GM12878 (cell line): ENCODE measurements at regions not wholly inside any gene's neighbourhood (a gene's known extent, or its start where the extent isn't known, plus 50 kb on each side); places are given as distances from the start of the nearest gene placed in this dataset.

Experiments used
- ATF7 ChIP-seq: fragments of 450-650 bp; IDR thresholded peaks from 2 replicates; pipeline ENCODE4 v1.6.1; 2016; ENCODE audit warnings: low read depth, mild to moderate bottlenecking
- BCL11A ChIP-seq: IDR thresholded peaks from 2 replicates; pipeline ENCODE4 v1.6.1; 2011; ENCODE audit warnings: low read depth, low read length
- BHLHE40 ChIP-seq, 2 experiments: fragments of 450-650 bp in 1 of 2; IDR thresholded peaks; 2 replicates each; pipeline ENCODE4 v1.6.1; 2011 to 2017; ENCODE audit warnings: low read depth in 2 of 2, borderline replicate concordance in 1 of 2, improper control_type of control experiment in 1 of 2, low read length in 1 of 2, mild to moderate bottlenecking in 1 of 2
- CBX5 ChIP-seq: sonication (generic); IDR thresholded peaks from 2 replicates; pipeline ENCODE4 v1.6.1; 2016; ENCODE audit warnings: low read depth, moderate library complexity, mild to moderate bottlenecking, inconsistent platforms
- CREB1 ChIP-seq: IDR thresholded peaks from 2 replicates; pipeline ENCODE4 v1.6.1; 2012; ENCODE audit warnings: low read depth, mild to moderate bottlenecking, inconsistent platforms
- CREM ChIP-seq: IDR thresholded peaks from 2 replicates; pipeline ENCODE4 v1.6.1; 2014; ENCODE audit warnings: antibody characterized with exemption, low read depth
- EZH2 ChIP-seq: IDR thresholded peaks from 2 replicates; pipeline ENCODE4 v1.6.1; 2012; ENCODE audit warnings: low read depth, mild to moderate bottlenecking, control low read depth, inconsistent platforms, low read length, borderline replicate concordance; ENCODE audit not compliant: control insufficient read depth
- GABPA ChIP-seq: IDR thresholded peaks from 2 replicates; pipeline ENCODE4 v1.6.1; 2014; ENCODE audit warnings: antibody characterized with exemption, low read depth, mild to moderate bottlenecking, inconsistent platforms
- HCFC1 ChIP-seq: fragments of 150-350 bp; IDR thresholded peaks from 2 replicates; pipeline ENCODE4 v1.6.1; 2014; ENCODE audit warnings: low read length
- IKZF1 ChIP-seq: fragments of 450-650 bp; conservative IDR thresholded peaks from 2 replicates; pipeline ENCODE4 v1.6.1; 2017; ENCODE audit warnings: antibody characterized with exemption, mild to moderate bottlenecking
- IRF4 ChIP-seq: IDR thresholded peaks from 2 replicates; pipeline ENCODE4 v1.6.1; 2011; ENCODE audit warnings: low read depth, low read length
- MTA3 ChIP-seq: IDR thresholded peaks from 2 replicates; pipeline ENCODE4 v1.6.1; 2012; ENCODE audit warnings: low read length, inconsistent platforms, borderline replicate concordance
- PAX8 ChIP-seq: fragments of 450-650 bp; IDR thresholded peaks from 2 replicates; pipeline ENCODE4 v1.6.1; 2017; ENCODE audit warnings: mild to moderate bottlenecking, moderate library complexity
- PML ChIP-seq: IDR thresholded peaks from 2 replicates; pipeline ENCODE4 v1.6.1; 2012; ENCODE audit warnings: low read length, inconsistent platforms
- RAD21 ChIP-seq: IDR thresholded peaks from 2 replicates; pipeline ENCODE4 v1.6.1; 2011; ENCODE audit warnings: mild to moderate bottlenecking, low read depth, low read length, moderate library complexity; ENCODE audit not compliant: insufficient read depth
- RUNX3 ChIP-seq: IDR thresholded peaks from 2 replicates; pipeline ENCODE4 v1.6.1; 2012; ENCODE audit warnings: low read length, inconsistent platforms
- WRNIP1 ChIP-seq: IDR thresholded peaks from 2 replicates; pipeline ENCODE4 v1.6.1; 2011; ENCODE audit warnings: low read depth, low read length, improper control_type of control experiment, borderline replicate concordance
- ZNF217 ChIP-seq: fragments of 450-650 bp; IDR thresholded peaks from 2 replicates; pipeline ENCODE4 v1.6.1; 2017; ENCODE audit warnings: antibody characterized with exemption, mild to moderate bottlenecking
- TF ChIP-seq, protein P1 (sequence below): fragments of 450-650 bp; IDR thresholded peaks from 2 replicates; pipeline ENCODE4 v1.6.1; 2017; ENCODE audit warnings: low read depth, mild to moderate bottlenecking, moderate library complexity
- TF ChIP-seq, protein P2 (sequence below), 3 experiments: IDR thresholded peaks in 2 of 3; conservative IDR thresholded peaks in 1 of 3; 2 replicates each; pipeline ENCODE4 v1.5.1; 2011; ENCODE audit warnings: low read depth in 3 of 3, low read length in 3 of 3, mild to moderate bottlenecking in 3 of 3, control low read depth in 2 of 3, moderate library complexity in 2 of 3, inconsistent platforms in 1 of 3, mixed read lengths in 1 of 3; ENCODE audit not compliant: control insufficient read depth in 2 of 3, insufficient read depth in 1 of 3; ENCODE audit errors: extremely low read depth in 1 of 3
- TF ChIP-seq, protein P3 (sequence below): fragments of 450-650 bp; conservative IDR thresholded peaks from 2 replicates; pipeline ENCODE4 v1.6.1; 2017; ENCODE audit warnings: mild to moderate bottlenecking, moderate library complexity
- TF ChIP-seq, protein P4 (sequence below): fragments of 450-650 bp; IDR thresholded peaks from 2 replicates; pipeline ENCODE4 v1.6.1; 2016; ENCODE audit warnings: mild to moderate bottlenecking
- TF ChIP-seq, protein P5 (sequence below): fragments of 450-650 bp; IDR thresholded peaks from 2 replicates; pipeline ENCODE4 v1.6.1; 2016; ENCODE audit warnings: mild to moderate bottlenecking

DNA sequence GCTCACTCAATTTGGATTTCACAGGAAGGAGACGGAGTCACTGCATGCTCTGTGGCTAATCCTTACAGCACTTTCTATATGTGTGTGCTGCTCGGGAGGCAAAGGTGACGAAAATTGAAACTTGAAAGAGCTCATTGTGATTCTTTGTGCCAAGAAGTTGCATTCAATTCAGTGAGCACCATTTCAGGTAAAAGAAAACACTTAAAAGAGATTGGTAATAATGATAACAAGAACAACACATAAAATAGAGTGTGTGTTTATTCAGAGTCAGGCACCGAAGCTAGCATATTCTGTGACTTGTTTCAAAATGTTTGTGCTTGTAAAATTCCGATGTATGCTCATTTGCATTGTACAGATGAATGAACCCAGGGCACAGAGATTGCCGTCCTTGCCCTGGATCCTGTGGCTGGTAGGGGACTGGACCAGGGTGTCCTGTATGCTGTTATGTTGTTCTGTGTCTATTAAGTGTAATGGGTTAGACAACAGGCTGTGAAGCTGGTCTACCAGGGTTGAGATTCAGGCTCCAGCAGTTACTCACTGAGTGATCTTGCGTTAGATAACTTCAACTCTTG lies 193.3 kb upstream of the PROK2 start (continued):
- TF ChIP-seq, protein P1, sequence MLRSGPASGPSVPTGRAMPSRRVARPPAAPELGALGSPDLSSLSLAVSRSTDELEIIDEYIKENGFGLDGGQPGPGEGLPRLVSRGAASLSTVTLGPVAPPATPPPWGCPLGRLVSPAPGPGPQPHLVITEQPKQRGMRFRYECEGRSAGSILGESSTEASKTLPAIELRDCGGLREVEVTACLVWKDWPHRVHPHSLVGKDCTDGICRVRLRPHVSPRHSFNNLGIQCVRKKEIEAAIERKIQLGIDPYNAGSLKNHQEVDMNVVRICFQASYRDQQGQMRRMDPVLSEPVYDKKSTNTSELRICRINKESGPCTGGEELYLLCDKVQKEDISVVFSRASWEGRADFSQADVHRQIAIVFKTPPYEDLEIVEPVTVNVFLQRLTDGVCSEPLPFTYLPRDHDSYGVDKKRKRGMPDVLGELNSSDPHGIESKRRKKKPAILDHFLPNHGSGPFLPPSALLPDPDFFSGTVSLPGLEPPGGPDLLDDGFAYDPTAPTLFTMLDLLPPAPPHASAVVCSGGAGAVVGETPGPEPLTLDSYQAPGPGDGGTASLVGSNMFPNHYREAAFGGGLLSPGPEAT = peak; percentile 65; the same call in 1 of the 2 replicates
- TF ChIP-seq CREB1 (peak; percentile 68; the same call in 1 of the 2 replicates), ZNF217 (peak; percentile 59), PAX8 (no peak), MTA3 (peak; percentile 77), WRNIP1 (no peak), ATF7 (peak; percentile 72), RAD21 (0 out of 2 replicates have a peak, but pooled peaks have one; percentile 12), IKZF1 (peak; percentile 73), BCL11A (peak; percentile 61; the same call in 1 of the 2 replicates), EZH2 (no peak), BHLHE40 (IDR thresholded peaks at IDR 0.05; ENCODE audit: borderline replicate concordance in 1 of 2, low read depth in 2 of 2, low read length in 1 of 2) (peak; percentile 16 to 47; a peak in 2 of 4 replicates), HCFC1 (no peak), CBX5 (peak; percentile 26; the same call in 1 of the 2 replicates), GABPA (peak; percentile 38; the same call in 1 of the 2 replicates), CREM (peak; percentile 64; the same call in 1 of the 2 replicates), RUNX3 (peak; percentile 82), PML (peak; percentile 21; the same call in 1 of the 2 replicates), IRF4 (peak; percentile 47; the same call in 1 of the 2 replicates)
- TF ChIP-seq, protein P2, sequence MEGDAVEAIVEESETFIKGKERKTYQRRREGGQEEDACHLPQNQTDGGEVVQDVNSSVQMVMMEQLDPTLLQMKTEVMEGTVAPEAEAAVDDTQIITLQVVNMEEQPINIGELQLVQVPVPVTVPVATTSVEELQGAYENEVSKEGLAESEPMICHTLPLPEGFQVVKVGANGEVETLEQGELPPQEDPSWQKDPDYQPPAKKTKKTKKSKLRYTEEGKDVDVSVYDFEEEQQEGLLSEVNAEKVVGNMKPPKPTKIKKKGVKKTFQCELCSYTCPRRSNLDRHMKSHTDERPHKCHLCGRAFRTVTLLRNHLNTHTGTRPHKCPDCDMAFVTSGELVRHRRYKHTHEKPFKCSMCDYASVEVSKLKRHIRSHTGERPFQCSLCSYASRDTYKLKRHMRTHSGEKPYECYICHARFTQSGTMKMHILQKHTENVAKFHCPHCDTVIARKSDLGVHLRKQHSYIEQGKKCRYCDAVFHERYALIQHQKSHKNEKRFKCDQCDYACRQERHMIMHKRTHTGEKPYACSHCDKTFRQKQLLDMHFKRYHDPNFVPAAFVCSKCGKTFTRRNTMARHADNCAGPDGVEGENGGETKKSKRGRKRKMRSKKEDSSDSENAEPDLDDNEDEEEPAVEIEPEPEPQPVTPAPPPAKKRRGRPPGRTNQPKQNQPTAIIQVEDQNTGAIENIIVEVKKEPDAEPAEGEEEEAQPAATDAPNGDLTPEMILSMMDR (IDR thresholded peaks at IDR 0.05 in 2 of 3, conservative IDR thresholded peaks at IDR 0.05 in 1 of 3; ENCODE audit: control insufficient read depth in 2 of 3, extremely low read depth in 1 of 3, insufficient read depth in 1 of 3, low read depth in 3 of 3, low read length in 3 of 3) = no peak
- TF ChIP-seq, protein P3, sequence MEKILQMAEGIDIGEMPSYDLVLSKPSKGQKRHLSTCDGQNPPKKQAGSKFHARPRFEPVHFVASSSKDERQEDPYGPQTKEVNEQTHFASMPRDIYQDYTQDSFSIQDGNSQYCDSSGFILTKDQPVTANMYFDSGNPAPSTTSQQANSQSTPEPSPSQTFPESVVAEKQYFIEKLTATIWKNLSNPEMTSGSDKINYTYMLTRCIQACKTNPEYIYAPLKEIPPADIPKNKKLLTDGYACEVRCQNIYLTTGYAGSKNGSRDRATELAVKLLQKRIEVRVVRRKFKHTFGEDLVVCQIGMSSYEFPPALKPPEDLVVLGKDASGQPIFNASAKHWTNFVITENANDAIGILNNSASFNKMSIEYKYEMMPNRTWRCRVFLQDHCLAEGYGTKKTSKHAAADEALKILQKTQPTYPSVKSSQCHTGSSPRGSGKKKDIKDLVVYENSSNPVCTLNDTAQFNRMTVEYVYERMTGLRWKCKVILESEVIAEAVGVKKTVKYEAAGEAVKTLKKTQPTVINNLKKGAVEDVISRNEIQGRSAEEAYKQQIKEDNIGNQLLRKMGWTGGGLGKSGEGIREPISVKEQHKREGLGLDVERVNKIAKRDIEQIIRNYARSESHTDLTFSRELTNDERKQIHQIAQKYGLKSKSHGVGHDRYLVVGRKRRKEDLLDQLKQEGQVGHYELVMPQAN = no peak
- TF ChIP-seq, protein P4, sequence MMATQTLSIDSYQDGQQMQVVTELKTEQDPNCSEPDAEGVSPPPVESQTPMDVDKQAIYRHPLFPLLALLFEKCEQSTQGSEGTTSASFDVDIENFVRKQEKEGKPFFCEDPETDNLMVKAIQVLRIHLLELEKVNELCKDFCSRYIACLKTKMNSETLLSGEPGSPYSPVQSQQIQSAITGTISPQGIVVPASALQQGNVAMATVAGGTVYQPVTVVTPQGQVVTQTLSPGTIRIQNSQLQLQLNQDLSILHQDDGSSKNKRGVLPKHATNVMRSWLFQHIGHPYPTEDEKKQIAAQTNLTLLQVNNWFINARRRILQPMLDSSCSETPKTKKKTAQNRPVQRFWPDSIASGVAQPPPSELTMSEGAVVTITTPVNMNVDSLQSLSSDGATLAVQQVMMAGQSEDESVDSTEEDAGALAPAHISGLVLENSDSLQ = no peak
- TF ChIP-seq, protein P5, sequence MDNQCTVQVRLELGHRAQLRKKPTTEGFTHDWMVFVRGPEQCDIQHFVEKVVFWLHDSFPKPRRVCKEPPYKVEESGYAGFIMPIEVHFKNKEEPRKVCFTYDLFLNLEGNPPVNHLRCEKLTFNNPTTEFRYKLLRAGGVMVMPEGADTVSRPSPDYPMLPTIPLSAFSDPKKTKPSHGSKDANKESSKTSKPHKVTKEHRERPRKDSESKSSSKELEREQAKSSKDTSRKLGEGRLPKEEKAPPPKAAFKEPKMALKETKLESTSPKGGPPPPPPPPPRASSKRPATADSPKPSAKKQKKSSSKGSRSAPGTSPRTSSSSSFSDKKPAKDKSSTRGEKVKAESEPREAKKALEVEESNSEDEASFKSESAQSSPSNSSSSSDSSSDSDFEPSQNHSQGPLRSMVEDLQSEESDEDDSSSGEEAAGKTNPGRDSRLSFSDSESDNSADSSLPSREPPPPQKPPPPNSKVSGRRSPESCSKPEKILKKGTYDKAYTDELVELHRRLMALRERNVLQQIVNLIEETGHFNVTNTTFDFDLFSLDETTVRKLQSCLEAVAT = 0 out of 2 replicates have a peak, but pooled peaks have one; percentile 18
